GM15510 (cell line): ENCODE measurements at regions not wholly inside any gene's neighbourhood (a gene's known extent, or its start where the extent isn't known, plus 50 kb on each side); places are given as distances from the start of the nearest gene placed in this dataset.

Experiments used
- POLR2A ChIP-seq: IDR thresholded peaks from 3 replicates; pipeline ENCODE4 v1.6.1; 2011; ENCODE audit warnings: borderline replicate concordance; ENCODE audit not compliant: insufficient read length; ENCODE audit errors: extremely low read depth

DNA sequence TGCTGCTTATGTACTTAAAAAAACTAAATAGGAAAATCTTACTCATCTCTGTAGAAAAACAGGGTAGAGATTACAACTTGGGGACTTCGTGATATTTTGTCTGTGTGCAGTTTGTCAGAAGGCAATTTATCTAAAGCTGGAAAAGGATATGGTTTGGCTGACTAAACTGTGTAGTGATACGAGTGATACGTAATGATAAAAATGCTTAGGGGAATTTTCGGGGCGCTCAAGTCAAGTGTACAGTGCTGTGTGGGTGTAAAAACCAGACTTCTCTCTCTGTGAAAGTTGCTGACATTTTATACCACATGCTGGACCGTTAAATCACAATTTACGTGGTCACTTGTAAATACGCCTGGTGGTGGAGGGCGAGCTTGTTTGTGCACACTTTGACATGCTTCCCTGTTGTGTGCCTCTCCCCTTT is 221.7 kb downstream of the KCNRG start:
- TF ChIP-seq POLR2A, result no peak

DNA sequence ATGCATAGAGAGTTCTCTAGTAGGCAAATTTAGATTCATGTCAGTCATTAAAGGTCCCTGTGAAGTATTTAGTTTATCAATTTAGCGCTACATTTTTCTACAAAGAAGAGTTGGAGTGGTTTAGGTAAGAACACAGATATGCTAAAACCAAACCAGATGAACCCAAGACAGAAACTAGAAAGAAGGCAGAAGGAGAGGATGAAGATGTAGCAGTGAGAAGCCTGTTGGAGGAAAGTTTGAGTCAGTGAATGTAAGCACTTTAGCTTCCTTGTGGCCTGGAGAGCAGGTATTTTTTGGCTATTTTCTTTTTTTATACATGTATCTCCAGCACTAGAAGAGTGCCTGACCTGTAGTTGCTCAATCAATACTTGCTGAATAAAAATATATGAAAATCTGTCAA is 223.7 kb downstream of the KCNRG start:
- no peak for TF ChIP-seq POLR2A

DNA sequence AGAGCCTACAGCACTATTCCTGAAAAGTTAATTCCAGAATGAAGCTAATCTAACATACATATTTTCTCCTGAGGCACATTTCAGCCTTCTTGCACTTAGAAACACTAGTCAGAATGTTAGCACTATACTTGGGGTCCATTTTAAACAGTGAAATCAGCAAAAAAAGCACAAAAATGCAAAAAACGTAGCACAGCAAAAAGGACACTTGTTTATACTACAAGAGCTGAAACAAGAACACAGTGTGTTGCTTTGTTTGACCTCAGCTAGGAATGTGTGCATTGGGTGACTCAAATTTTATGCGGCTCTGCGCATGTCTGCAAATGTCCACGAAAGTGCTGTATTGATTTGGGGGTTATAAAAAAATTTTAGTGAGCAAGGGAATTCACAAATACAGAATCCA is 226.2 kb downstream of the KCNRG start:
- no peak for TF ChIP-seq POLR2A

DNA sequence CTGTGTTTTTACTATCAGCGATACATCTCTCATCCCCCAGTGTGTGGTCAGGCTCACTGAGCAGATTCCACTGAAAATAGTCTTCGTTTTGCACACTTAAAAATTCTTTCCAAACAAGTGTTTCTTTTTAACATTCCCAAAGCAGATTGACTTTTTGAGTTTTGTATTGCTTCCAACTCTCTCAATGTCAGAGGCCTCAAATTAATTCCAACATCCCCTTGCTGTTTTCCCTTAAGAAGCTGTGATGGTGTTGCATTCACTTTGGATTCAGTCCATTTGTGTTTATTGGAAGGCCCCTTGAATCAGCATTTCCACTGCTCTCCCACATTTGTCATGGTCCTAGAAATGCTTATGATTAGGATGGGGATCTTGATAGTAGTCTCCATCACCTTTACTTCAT is 228.7 kb downstream of the KCNRG start:
- no peak for TF ChIP-seq POLR2A

DNA sequence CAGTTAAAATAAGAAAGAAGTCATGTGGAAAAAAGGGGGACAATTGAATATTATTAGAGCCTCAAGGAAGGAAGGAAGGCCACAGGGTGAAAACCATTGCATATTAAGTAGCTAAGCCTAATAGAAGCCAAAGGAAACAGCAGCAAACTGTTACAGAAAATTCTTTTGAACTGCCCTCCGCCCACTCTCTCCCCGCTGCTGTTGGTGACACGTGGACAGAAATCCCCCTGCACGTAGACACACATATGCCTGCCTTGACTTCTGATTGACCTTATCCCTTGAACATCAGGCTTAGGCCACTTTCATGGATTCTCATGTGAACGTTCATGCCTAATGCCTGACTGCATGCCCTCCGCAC is 229.1 kb downstream of the KCNRG start:
- no peak for TF ChIP-seq POLR2A

DNA sequence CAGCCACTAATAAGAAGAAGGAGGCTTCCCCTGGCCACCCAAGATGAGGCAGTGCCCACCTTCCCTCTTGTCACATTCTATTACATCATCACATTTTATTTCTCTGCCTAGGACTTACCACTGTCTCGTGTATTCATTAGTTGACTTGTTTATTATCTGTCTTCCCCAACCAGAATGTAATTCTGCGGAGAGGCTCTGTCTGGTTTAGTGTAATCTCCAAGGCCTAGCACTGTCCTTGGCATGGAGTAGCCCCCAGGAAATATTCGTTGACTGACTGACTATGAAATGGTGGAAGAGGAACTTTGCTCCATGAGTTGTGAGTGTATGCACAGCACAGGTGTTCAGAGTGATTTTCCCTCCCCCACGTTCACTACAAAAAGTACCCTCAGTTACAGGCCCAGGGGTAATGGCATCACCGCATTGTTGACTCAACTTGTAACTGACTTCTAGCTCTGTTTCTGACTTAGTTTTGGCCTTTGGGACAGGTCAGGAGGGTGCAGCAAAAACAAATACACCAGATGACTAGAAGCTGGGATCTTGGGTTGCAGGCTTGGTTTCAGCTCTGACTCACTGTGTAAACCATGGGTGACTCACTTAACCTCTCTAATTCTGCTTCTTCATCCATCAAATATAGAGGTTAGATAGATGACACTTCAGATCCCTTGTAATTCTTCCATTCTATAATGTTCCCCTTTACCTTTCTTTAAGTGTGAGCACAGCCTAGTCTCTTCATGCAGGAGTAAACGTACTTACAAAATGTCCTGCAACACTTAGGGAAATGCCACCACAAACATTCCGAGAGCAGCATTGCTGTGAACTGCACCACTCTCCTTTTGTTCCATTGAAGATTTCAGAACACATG is 229.7 kb downstream of the KCNRG start:
- no peak for TF ChIP-seq POLR2A

DNA sequence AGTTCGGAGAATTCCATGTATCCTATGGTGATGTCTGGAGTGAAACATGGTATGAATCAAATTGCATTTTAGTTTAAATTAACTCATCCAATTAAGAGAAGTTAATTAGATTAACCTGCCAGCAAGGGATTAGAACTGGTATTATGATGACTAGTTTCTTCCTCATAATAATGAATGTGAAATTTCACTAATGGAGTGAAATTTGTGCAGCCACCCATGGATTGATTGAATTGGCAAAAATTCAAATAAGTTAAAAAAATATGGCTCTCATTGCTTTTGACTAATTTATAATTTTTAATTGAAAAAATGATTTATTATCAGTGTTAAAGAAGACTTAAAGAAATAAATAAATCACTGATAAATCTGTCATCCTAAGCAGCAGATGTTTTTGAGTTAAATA is 232.0 kb downstream of the KCNRG start:
- TF ChIP-seq POLR2A, result no peak

DNA sequence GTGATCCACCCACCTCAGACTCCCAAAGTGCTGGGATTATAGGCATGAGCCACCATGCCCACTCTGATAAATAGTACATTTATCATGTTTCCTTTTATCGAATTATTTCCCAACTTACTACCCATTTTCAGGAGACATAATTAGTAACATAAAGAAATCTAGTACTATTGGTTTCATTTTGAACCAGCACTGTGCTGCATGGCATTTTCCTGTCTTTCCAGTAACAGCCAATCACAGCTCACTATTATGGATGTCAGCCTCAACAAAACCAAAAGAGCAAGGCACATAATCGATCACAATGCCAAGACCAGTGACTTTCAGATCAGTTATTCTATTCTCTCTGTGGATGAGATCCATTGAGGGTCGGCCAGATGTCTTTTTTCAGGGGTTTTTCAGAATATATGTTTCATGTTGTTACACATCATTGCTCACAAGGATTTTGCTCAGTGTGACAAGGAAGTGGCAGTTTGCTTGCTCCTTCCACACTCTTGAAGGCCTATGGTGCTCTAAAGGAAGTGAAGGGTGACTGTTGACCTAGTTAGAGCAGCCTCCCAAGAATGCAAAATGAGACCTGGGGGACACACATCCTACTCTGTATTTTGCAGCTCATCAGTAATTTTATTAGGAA is 233.4 kb downstream of the KCNRG start:
- no peak for TF ChIP-seq POLR2A

DNA sequence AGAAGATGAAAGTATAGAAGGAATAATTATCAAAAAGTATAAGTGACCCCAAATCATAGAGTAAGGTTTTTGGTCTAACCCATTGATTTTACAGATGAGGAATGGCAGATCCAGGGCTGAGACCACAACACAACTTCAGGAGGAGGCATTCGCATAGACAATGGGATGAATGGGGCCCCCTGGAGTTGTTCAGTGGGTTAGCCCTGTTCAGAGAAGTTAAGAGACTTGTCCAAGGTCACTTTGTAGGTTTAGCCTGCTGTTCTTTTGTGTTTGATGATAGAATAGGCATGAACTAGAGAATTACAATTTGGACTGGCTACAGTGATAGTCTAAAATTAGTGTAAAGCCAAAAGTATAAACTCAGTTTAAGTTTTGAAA is 233.9 kb downstream of the KCNRG start:
- no peak for TF ChIP-seq POLR2A

DNA sequence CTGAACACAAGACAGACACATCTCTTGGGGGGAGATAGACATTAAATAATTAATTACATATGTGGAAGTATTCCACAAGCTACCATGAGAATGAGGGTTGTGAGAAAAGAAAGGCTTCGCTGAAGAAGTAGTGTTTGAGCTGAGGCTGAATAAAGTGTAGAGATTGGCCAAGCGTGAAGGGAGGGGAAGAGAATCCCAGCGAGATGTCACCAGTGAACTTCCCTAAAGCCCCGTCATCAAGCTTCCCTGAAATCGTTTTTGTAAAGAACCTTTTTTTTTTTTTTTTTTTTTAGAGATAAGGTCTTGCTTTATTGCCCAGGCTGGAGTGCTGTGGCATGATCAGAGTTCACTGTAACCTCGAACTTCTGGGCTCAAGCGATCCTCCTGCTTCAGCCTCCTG is 235.2 kb downstream of the KCNRG start:
- no peak for TF ChIP-seq POLR2A

DNA sequence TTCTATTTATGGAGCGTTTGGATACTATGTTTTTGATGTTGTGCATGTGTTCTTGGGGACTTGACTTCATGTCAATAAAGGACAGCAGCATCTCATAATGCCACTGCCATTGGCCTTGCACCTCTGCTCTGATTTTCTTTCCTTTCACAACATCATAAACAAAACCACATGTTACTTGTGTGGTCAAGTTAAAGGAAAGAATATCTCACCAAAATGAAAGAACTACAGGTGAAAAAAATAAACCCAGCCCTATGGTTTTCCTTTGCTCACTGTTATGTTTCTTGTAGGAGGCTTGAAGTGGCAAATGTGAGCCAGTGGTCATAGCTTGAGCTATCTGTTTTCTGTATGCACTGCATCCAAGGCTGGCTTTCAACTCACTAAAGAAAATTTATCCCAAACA is 240.4 kb downstream of the KCNRG start:
- TF ChIP-seq POLR2A, result no peak

DNA sequence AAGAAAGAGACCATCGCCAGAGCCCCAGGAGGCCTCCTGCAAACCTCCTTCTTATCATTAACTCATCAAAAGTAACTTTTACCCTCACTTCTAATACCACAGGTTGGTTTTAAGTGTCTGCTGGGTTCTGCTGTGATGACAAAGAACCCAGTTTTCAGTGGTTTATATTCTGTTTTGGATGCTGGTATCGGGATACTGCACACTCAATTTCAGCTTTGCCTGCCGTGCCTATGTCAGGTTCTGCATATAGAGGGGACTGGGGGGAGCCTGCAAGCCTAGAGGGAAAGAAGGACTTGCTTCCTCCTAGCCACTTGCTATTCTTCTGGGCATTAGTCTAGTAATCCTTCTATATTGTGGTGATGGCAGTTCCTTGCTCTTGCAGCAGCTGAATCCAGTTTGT is 242.4 kb downstream of the KCNRG start:
- TF ChIP-seq POLR2A, result no peak

DNA sequence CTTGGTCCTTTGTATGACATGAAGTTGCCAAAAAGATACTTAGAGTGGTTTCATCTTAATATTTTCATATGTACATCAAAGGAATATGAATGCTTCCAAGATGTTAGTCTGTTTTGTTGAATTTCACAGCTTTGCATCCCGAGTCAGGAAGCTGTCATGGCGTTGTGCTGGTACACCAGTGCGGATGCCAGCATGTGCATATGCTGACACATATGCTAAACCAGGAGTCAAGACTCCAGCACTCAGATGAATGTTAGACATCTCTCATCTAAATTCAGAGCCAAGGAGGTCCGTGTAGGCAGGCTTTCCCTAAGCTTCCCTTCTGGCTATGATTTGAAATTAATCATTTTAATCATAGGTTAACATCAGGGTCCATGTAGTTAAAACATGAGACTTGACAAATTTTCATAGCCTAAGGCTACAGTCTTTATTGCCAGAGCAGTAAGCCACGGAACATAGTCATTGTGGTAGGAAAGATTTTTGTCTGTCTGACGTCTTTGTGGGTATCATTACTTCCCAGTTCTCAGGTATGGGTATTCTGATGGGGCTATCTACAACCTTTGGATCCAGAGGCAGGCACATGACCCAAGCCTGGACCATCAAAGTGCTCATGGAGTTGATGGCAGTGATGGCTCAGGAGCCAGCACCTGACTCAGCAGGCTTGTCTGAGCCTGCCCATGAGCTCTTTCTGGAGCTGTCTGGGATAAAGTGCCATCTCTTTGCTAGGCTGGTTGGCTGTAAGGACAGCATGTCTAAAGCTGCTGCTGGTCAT is 246.1 kb downstream of the KCNRG start:
- TF ChIP-seq POLR2A, result no peak

DNA sequence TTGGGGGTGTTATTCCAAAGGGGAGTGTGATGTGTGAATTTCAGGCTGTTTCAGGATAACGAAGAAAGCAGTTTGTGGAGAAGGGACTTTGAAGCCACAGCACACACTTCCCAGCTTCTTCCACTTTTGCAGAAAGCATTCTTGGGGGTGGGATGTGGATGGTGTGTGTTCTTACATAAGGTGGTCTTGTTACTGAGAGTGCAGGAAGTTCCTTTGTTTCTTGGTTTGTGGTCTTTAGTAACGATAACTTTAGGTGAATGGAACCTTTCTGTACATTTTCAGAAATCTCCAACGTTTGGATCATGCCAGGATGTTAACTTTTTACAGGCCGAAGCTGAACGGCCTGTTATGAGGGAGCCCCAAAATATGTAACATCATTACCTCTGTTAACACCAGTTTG is 251.8 kb downstream of the KCNRG start:
- TF ChIP-seq POLR2A, result no peak

DNA sequence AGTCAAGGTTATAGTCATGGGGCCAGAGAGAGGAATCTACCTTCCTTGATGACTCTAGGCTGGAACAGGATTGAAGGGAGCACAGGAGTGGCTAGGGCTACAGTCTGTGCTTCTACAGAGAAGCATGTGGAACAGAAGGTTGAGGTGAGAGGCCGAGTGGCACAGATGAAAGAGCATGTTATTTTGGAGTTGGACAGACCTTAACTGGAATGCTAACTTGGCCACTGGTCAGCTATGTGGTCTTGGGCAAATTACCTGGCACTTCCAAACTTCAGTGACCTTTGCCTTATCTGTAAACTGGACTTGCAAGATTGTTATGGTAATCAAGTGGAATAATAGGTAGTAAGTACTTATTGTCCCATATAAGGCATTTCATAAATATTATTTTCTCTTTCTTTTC is 252.7 kb downstream of the KCNRG start:
- no peak for TF ChIP-seq POLR2A
